Right lobe of liver (tissue), 4 donors: ENCODE measurements at regions not wholly inside any gene's neighbourhood (a gene's known extent, or its start where the extent isn't known, plus 50 kb on each side); places are given as distances from the start of the nearest gene placed in this dataset.

ENCODE experiments used
- POLR2A ChIP-seq: fragments of 450-650 bp; IDR thresholded peaks from one replicate; pipeline ENCODE4 v1.6.1; 2017; ENCODE audit warnings: antibody characterized with exemption, mild to moderate bottlenecking
- TF ChIP-seq, protein P1 (sequence below), 4 donors: fragments of 200-600 bp in 3 of 4; fragments of 450-650 bp in 1 of 4; IDR thresholded peaks; one replicate each; pipeline versions ENCODE4 v1.5.1 to v1.8.0; 2016 to 2022; ENCODE audit warnings: antibody characterized with exemption in 4 of 4, mild to moderate bottlenecking in 2 of 4
- donor health status: DM: no; HTN: no; CAD: no.
- donor health status: DM: no; HTN: no; CAD: no.
- donor health status: DM: no; HTN: yes; CAD: no.

DNA sequence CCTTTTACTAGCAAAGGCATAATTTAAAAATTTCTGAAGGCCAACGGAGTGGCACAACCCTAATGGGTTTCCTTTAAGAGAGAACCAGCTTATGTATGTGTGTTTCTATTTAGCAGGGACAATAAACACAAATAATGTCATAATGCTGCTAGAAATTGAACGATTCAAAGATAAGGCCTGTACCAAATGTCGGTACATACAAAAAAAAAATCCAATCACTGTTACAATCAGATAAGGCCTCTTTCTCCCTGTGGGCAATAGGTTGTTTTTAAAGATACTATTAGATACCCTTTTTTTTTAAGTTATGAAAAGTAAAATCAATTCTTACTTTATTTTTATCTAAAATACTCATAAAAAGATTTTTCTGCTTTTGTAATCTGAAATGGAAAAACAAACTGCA lies 821.0 kb downstream of the PRELID2 start:
- TF ChIP-seq, protein P1, sequence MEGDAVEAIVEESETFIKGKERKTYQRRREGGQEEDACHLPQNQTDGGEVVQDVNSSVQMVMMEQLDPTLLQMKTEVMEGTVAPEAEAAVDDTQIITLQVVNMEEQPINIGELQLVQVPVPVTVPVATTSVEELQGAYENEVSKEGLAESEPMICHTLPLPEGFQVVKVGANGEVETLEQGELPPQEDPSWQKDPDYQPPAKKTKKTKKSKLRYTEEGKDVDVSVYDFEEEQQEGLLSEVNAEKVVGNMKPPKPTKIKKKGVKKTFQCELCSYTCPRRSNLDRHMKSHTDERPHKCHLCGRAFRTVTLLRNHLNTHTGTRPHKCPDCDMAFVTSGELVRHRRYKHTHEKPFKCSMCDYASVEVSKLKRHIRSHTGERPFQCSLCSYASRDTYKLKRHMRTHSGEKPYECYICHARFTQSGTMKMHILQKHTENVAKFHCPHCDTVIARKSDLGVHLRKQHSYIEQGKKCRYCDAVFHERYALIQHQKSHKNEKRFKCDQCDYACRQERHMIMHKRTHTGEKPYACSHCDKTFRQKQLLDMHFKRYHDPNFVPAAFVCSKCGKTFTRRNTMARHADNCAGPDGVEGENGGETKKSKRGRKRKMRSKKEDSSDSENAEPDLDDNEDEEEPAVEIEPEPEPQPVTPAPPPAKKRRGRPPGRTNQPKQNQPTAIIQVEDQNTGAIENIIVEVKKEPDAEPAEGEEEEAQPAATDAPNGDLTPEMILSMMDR (IDR thresholded peaks at IDR 0.05) = no peak
- TF ChIP-seq POLR2A = no peak
